ENCODE measurements at regions not wholly inside any gene's neighbourhood (a gene's known extent, or its start where the extent isn't known, plus 50 kb on each side); places are given as distances from the start of the nearest gene placed in this dataset.

DNA sequence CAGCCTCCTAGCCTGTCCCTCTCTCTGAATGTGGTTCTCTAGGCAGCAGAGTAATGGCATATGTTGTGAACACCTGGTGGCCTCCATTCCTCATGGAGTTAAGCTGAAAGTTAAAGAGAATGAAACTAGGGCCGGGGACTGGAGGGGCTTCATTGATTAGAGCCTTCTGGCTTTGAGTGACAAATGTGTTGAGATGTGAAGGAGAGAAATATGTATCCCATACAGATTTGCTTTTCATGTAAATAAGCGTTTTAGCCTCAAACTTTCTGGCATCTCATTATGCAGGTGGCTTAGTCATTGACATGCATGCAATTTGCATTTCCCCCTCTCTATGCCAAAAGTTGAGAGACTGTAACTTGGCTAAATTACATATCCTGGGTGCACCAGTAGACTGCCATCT is 537.7 kb upstream of the EEF2KMT start:
- Mint-ChIP-seq H3K36me3 (ENCODE audit: insufficient read depth) (no peaks in the 10 kb centered on the region), H3K27ac (no peak overlapping the region), H3K9me3 (peaks cover 0 to 2% of the 10 kb centered on the region in 2 donors), H3K4me1 (ENCODE audit: low read depth in 2 of 2) (no peaks in the 10 kb centered on the region), H3K27me3 (no peaks in the 10 kb centered on the region), H3K4me3 (no peak overlapping the region)
- DNase-seq (no peak), ATAC-seq (replicated peaks) (no peak)

DNA sequence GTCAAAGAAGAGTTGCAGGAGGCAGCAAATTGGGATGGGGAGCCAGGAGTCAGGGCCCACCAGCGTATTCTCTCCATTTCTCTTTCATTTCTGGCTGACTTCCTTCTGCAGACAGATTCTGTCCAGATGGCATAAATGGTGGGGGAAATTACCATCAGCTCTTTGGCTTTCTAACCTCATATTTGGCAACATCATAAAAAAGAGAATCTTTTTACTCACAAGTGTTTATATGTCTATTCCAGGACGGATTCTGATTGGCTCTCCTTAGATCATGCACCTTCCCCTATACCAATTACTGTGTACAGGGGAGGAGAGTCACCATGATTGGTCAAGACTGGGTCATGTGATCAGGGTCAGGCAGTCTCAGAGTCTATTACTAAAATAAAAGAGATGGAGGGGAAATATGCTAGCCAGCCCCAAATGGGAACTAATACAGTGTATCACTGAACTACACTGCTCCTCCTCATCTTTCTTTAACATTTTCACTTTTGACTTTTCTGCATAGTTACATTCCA is 537.1 kb upstream of the EEF2KMT start:
- Mint-ChIP-seq H3K27me3 (no peaks in the 10 kb centered on the region), H3K27ac (no peak overlapping the region), H3K4me1 (ENCODE audit: low read depth in 2 of 2) (no peaks in the 10 kb centered on the region), H3K9me3 (peaks cover 0 to 2% of the 10 kb centered on the region in 2 donors), H3K36me3 (ENCODE audit: insufficient read depth) (no peaks in the 10 kb centered on the region), H3K4me3 (no peak overlapping the region)
- no peak for ATAC-seq (replicated peaks)
- DNase-seq: no peak

DNA sequence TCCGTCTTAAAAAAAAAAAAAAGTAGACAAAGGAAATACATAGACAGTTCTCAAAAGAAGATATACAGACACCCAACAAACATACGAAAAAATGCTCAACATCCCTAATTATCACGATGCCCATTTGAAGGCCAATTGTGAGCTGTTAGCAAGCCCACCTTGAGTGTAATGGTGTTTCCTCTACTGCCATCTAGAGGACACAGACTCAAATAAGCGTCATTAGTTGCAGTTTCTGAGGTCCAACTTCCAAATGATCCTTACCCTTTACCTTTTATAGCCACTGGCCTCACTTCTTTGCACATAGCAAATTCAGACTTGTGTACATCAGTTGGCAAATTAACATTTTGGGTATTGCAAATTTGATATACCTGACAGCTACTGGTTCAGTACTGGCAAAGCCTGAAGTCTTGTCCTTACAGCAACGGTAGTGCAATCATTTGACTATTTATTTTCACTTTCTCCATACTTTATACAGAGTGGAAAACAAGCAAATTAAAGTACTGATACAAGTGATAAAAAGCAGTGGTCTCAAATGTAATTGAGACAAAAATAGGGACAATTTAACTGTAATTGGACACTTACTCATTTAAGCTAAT is 536.3 kb upstream of the EEF2KMT start:
- ATAC-seq (replicated peaks) (no peak), DNase-seq (no peak)
- H3K4me1 Mint-ChIP-seq (ENCODE audit: low read depth in 2 of 2): no peaks in the 10 kb centered on the region
- no peaks in the 10 kb centered on the region for H3K36me3 Mint-ChIP-seq (ENCODE audit: insufficient read depth)
- peaks cover under 1% of the 10 kb centered on the region in 2 donors for H3K9me3 Mint-ChIP-seq
- H3K27ac Mint-ChIP-seq: no peak overlapping the region
- H3K27me3 Mint-ChIP-seq: no peaks in the 10 kb centered on the region
- H3K4me3 Mint-ChIP-seq: no peak overlapping the region

DNA sequence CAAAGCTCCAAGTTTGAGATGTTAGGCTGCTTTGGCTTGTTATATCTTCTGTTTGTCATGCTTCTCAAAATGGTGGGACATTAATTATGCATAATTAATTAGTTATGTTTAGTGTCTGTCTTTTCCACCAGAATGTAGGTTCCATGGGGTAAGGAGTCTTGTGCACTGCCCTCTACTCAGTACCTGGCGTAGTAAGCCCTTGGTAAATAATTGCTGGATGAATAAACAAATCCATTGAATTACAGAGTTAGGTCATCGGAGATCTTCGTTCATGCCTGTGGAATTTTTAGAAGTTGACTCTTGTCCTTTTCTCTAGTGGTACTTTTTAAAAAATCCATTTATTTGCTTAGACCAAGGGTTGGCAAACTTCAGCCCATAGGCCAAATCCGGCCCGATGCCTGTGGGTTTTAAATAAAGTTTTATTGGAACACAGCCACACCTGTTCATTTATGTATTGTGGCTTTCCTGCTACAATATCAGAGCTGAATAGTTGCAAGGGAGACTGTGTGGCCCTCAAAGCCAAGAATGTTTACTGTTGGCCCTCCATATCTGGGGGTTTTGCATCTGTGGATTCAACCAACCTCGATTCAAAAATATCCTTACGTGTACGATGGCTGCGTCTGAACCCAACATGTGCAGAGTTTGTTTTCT is 524.8 kb upstream of the EEF2KMT start:
- Mint-ChIP-seq H3K36me3 (ENCODE audit: insufficient read depth) (no peaks in the 10 kb centered on the region), H3K27me3 (peaks cover under 1 to 14% of the 10 kb centered on the region in 2 donors), H3K4me3 (no peak overlapping the region), H3K9me3 (peaks cover 4 to 7% of the 10 kb centered on the region in 2 donors), H3K4me1 (ENCODE audit: low read depth in 2 of 2) (no peaks in the 10 kb centered on the region), H3K27ac (no peak overlapping the region)
- DNase-seq (no peak), ATAC-seq (replicated peaks) (no peak)

DNA sequence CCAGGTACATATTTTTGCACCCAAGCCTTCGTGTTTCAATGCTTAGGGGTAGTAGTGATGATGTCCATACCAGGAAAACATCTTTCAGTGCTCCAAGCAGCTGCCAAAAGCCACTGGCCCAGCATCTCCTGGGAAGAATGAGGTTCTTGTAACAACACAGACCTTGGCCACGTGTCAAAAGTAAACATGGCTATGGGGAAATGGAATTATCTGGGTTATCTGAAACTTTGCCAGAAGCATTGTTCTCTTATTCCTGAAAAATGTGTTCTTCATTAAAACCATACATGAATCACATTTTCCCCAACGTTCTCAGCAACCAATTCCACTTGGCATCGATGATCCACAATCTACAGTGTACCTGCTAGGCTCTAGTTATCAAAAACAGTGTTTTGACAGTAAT is 524.2 kb upstream of the EEF2KMT start:
- peaks cover 4 to 7% of the 10 kb centered on the region in 2 donors for H3K9me3 Mint-ChIP-seq
- H3K27me3 Mint-ChIP-seq: peaks cover 5 to 19% of the 10 kb centered on the region in 2 donors
- no peak overlapping the region for H3K27ac Mint-ChIP-seq
- no peak for DNase-seq
- peaks cover 0 to 2% of the 10 kb centered on the region in 2 donors for H3K4me1 Mint-ChIP-seq (ENCODE audit: low read depth in 2 of 2)
- ATAC-seq (replicated peaks): no peak
- H3K4me3 Mint-ChIP-seq: no peak overlapping the region
- no peaks in the 10 kb centered on the region for H3K36me3 Mint-ChIP-seq (ENCODE audit: insufficient read depth)

DNA sequence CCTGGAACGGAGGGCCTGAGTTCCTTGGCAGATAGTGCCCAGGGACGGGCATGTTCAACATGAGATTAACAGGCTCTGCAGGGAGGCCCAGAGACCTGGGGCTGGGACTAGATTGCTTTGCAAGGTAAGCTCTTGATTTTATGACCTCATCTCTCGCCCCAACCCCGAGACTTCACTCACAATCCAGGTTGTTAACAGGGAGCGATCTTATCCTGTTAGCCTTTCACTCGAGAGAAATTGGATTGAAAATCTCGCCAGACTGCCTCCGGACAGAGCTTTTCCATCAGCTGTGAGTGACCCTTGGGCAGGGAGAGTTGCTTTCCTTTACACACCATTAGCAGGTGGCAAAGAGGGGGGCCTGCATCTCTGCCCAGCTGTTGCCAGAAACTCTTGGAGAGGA is 521.7 kb upstream of the EEF2KMT start:
- Mint-ChIP-seq H3K4me3 (no peak overlapping the region), H3K27ac (no peak overlapping the region), H3K36me3 (ENCODE audit: insufficient read depth) (no peaks in the 10 kb centered on the region), H3K4me1 (ENCODE audit: low read depth in 2 of 2) (peaks cover 0 to 2% of the 10 kb centered on the region in 2 donors), H3K27me3 (peaks cover 5 to 27% of the 10 kb centered on the region in 2 donors), H3K9me3 (peaks cover 1 to 7% of the 10 kb centered on the region in 2 donors)
- ATAC-seq (replicated peaks) (no peak), DNase-seq (no peak)

DNA sequence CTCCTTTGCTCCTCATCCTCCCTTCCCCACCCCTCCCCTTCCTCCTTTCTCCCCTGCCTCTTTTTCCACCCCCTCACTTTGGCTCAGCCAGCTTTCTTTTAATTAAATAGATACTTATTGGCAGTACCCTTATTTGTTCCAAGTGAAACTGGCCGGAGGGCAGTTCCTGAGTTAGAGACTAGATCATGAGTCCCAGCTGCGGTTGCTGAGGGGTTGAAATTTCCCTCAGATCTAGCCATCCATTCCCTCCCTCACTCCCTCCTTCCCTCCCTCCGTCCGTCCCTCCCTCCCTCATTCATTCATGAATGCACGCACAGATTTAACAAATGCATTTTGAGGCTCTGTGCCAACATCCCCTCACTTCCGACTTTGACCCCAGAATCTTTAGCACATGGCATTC is 519.2 kb upstream of the EEF2KMT start:
- no peak overlapping the region for H3K27ac Mint-ChIP-seq
- ATAC-seq (replicated peaks) (no peak), DNase-seq (no peak)
- peaks cover 7 to 12% of the 10 kb centered on the region in 2 donors for H3K9me3 Mint-ChIP-seq
- H3K4me1 Mint-ChIP-seq (ENCODE audit: low read depth in 2 of 2): peaks cover 0 to 2% of the 10 kb centered on the region in 2 donors
- H3K36me3 Mint-ChIP-seq (ENCODE audit: insufficient read depth): no peaks in the 10 kb centered on the region
- H3K27me3 Mint-ChIP-seq: peaks cover 5 to 27% of the 10 kb centered on the region in 2 donors
- H3K4me3 Mint-ChIP-seq: no peak overlapping the region

DNA sequence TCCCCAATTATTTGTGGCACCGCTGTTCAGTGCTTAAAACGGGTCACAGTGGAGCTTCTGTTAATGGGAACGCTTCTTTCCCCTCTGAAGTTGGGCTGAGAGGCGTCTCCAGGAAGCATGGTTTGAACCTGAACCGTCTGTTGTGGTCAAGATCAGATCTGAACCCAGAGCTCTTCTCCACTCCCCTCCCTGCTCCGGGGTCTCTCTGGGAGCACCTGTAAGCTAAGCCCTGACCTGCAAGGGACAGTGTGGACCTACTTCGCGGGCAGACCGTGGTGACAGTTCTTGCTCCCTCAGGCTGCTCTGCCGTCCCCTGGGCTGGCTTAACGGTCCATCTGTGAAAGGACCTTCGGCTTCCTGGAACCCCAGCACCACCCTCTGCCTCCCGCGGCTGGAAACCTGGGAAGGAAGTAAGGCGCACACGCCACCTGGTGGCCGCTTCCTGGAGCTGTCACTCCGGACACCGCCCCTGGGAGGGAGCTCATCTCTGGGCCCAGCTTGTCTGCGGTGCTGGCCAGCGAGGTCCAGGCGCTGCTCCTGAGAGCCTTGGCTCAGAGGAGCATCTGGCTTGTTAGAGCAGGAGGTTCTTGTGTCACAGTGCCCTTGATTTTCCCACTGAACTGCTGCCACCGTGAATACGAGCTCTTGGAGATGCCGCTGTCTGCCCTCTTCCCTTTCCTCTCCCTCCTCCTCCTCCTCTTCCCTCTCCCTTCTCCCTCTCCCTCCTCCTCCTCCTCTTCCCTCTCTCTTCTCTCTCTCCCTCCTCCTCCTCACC is 518.5 kb upstream of the EEF2KMT start:
- H3K4me1 Mint-ChIP-seq (ENCODE audit: low read depth in 2 of 2): peaks cover 0 to 2% of the 10 kb centered on the region in 2 donors
- ATAC-seq (replicated peaks): no peak
- no peaks in the 10 kb centered on the region for H3K36me3 Mint-ChIP-seq (ENCODE audit: insufficient read depth)
- H3K27ac Mint-ChIP-seq: no peak overlapping the region
- no peak overlapping the region for H3K4me3 Mint-ChIP-seq
- peaks cover 5 to 27% of the 10 kb centered on the region in 2 donors for H3K27me3 Mint-ChIP-seq
- DNase-seq: no peak
- H3K9me3 Mint-ChIP-seq: peaks cover 7 to 18% of the 10 kb centered on the region in 2 donors

DNA sequence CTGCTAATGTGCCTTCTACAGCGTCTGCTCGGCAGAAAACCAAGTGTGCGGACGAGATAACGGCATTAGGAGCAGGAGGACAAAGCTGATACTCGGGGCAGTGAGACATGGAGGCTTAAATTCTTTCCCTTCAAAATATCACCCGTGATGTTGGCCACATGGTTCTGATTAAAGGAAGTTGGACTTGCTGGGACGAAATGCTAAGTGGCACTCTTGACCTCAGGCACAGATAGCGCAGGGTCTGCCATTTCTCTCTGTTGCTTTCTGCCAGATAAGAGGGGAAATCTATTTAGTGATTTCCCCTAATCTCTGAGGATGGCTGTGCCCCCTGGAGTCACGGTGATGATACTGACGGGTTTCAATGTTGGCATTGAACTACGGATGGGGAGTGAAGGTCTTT is 509.6 kb upstream of the EEF2KMT start:
- H3K4me1 Mint-ChIP-seq (ENCODE audit: low read depth in 2 of 2): no peaks in the 10 kb centered on the region
- H3K27me3 Mint-ChIP-seq: no peaks in the 10 kb centered on the region
- ATAC-seq (replicated peaks): no peak
- peaks cover 4 to 12% of the 10 kb centered on the region in 2 donors for H3K9me3 Mint-ChIP-seq
- H3K4me3 Mint-ChIP-seq: no peak overlapping the region
- no peak for DNase-seq
- H3K27ac Mint-ChIP-seq: no peak overlapping the region
- no peaks in the 10 kb centered on the region for H3K36me3 Mint-ChIP-seq (ENCODE audit: insufficient read depth)

DNA sequence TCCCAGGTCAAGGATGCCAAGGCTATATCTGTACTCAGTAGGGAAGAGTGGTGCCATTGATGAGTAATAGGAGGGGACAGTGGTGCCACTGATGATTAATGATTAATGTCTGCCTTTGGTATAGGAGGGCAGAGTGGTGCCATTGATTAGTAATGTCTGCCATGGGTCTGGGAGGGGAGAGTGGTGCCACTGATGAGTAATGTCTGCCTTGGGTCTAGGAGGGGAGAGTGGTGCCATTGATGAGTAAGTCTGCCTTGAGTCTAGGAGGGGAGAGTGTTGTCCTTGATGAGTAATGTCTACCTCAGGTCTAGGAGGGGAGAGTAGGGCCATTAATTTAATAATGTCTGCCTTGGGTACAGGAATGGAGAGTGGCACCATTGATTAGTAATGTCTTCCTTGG is 507.8 kb upstream of the EEF2KMT start:
- H3K27ac Mint-ChIP-seq: no peak overlapping the region
- no peak overlapping the region for H3K4me3 Mint-ChIP-seq
- H3K27me3 Mint-ChIP-seq: no peaks in the 10 kb centered on the region
- H3K9me3 Mint-ChIP-seq: peaks cover 4 to 17% of the 10 kb centered on the region in 2 donors
- H3K36me3 Mint-ChIP-seq (ENCODE audit: insufficient read depth): no peaks in the 10 kb centered on the region
- H3K4me1 Mint-ChIP-seq (ENCODE audit: low read depth in 2 of 2): no peaks in the 10 kb centered on the region
- DNase-seq: no peak
- no peak for ATAC-seq (replicated peaks)

DNA sequence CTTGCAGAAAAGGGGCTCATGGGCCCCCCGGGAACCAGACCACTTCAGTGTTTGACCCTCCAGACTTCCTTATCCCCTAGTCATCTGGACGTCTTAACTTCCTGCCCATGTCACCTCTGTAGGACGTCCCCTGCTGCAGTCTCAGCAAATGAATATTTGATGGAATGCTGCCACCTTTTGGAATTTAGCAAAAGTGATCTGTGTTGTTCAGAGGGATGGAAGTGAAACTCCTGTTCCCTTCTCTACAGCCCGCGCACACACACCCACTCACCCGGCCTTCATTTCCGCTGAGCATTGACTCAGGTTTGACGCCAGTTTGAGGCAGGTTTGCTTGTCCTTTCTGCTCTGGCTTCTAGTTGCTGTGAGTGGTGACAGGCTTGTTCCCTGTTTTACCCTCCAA is 507.2 kb upstream of the EEF2KMT start:
- no peaks in the 10 kb centered on the region for H3K27me3 Mint-ChIP-seq
- ATAC-seq (replicated peaks) (no peak), DNase-seq (no peak)
- no peaks in the 10 kb centered on the region for H3K36me3 Mint-ChIP-seq (ENCODE audit: insufficient read depth)
- no peak overlapping the region for H3K4me3 Mint-ChIP-seq
- peaks cover 2 to 17% of the 10 kb centered on the region in 2 donors for H3K9me3 Mint-ChIP-seq
- H3K4me1 Mint-ChIP-seq (ENCODE audit: low read depth in 2 of 2): no peaks in the 10 kb centered on the region
- H3K27ac Mint-ChIP-seq: no peak overlapping the region

DNA sequence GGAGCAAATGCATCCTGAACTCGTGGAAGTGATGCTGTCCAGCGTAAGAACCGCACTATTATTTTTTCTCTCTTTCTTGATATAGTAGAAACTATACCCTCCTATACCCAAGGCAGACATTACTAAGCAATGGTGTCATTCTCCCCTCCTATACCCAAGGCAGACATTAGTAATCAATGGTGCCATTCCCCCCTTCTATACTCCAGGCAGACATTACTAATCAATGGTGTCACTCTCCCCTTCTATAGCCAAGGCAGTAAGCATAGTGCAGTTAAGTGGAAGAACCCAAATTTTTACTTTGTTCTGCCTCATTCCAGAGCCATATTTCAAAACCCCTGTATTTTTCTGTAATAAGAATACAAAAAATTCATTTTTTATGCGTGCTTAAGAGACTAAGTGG is 506.2 kb upstream of the EEF2KMT start:
- Mint-ChIP-seq H3K9me3 (peaks cover 2 to 17% of the 10 kb centered on the region in 2 donors), H3K27ac (no peak overlapping the region), H3K27me3 (no peaks in the 10 kb centered on the region), H3K4me1 (ENCODE audit: low read depth in 2 of 2) (no peaks in the 10 kb centered on the region), H3K36me3 (ENCODE audit: insufficient read depth) (no peaks in the 10 kb centered on the region), H3K4me3 (no peak overlapping the region)
- no peak for ATAC-seq (replicated peaks)
- no peak for DNase-seq

DNA sequence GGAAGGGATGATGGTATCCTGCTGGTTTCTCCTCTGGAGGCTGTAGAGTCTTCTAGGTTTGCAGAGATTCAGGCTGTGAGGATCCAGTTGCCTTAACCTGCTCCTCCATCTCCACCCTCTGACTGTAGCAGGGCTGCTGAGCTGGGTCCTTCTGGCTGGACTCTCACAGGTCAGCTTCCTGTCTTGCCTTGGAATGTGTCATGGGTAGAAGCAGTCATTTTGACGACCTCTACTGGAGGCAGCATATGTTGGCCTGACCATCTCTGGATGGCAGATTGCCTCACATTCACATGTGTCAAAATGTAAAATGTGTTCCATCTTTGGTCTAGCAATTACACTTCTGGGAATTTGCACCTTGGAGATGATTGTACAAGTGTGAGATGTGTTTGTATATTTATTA is 504.4 kb upstream of the EEF2KMT start:
- Mint-ChIP-seq H3K4me3 (no peak overlapping the region), H3K9me3 (peaks cover 2 to 17% of the 10 kb centered on the region in 2 donors)

DNA sequence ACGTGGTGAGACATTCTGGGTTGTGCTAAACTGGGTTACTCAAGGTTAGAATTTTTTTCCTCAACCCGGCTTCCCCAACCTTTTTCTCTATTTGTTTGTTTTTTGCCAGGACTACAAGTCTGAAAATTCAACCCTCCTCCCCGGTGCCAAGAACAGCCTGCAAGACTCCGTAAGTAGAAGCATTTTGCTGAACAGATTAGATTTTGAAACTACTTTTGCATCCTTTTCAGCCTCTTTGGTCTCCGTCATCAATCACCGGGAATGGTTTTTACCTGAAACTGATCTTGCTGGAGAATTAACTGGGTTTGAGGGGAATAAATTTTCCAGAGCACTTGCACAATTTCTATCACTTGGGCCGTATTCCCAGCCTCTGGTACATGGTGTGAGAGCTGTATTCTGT is 501.2 kb upstream of the EEF2KMT start:
- Mint-ChIP-seq H3K36me3 (ENCODE audit: insufficient read depth) (no peaks in the 10 kb centered on the region), H3K4me3 (no peak overlapping the region), H3K9me3 (peaks cover 6 to 24% of the 10 kb centered on the region in 2 donors), H3K4me1 (ENCODE audit: low read depth in 2 of 2) (no peaks in the 10 kb centered on the region), H3K27me3 (no peaks in the 10 kb centered on the region), H3K27ac (no peak overlapping the region)
- ATAC-seq (replicated peaks): no peak
- no peak for DNase-seq

More for the DNA sequence above, 504.4 kb upstream of the EEF2KMT start:
- Mint-ChIP-seq H3K4me1 (ENCODE audit: low read depth in 2 of 2) (no peaks in the 10 kb centered on the region), H3K36me3 (ENCODE audit: insufficient read depth) (no peaks in the 10 kb centered on the region), H3K27ac (no peak overlapping the region), H3K27me3 (no peaks in the 10 kb centered on the region)
- ATAC-seq (replicated peaks): no peak
- DNase-seq: no peak
